ENCODE measurements at regions not wholly inside any gene's neighbourhood (a gene's known extent, or its start where the extent isn't known, plus 50 kb on each side); places are given as distances from the start of the nearest gene placed in this dataset.
"Not testable (repeated sequence)": the region's sequence is repeated elsewhere in the genome, so short reads cannot be mapped to it uniquely, and the experiment has no call there.

DNA sequence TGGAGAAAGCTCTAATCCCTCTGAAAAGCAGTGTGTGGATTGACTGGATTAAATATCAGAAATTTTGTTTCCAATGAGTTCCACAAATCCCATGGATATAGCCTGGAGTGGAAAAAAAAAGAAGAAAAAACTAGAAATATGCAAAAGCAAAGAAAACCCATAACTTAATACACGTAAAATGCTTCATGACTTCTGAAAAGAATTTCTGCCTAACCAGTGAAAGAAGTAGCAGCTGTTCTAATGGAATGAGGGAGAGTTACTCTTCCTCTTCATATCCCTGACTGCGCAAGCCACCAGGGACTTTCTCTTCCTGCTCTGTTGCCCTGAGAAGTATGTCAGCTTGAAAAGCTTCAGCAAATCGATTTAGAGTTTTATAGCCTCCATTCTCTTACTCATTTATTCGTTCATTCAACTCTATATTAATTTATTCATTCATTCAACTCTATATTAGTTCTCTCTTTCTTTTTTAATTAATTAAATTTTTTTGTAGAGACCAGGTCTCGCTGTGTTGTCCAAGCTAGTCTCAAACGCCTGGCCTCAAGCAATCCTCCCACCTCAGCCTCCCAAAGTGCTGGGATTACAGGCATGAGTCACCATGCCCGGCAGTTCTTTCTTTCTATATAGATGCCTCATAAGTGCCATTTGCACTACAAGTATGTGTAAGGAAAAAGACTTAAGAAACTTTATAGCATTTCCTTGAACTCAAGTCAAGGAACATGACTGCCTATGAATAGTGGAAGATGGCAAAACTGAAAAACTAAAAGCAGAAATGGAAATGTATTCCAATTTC is 447.3 kb upstream of the NRP1 start:
- DNase-seq (ENCODE audit: low spot score), result no peak

DNA sequence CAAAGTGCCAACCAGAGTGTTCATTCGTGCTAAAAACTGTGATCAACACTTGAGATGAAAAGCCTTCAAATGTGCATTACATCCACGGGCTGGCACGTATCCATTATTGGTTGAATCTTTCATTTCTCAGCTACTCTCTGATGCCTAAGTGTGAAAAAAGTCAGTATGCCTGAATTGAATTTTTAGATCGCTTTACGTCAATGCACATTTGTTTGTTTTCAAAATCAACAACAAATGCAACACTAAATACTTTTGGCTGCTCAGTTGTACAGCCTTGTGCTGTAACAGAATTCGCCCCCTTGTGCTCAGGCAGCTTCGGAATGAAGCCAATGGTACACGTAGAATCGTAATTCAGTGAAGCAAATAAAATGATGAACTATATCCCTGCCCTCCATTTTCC is 446.5 kb upstream of the NRP1 start:
- no peak for DNase-seq (ENCODE audit: low spot score)

DNA sequence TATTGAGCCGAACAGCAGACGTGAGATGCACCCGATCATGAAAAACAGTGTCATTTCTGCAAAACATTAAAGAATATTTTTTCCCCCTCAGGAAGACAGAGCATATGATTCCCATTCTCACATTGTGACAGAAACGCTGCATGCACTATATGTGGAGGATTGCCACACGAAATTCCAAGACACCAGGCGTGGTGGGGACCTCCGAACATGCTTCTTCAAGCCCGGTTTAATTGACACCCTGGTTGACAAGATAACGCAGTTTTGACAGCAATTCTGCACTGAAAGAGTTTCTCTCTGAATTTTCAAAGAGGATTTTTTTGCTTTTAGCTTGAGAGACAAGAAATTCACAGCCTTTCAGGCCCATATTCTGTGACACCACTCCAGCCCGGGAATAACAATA is 442.8 kb upstream of the NRP1 start:
- no peak for DNase-seq (ENCODE audit: low spot score)

DNA sequence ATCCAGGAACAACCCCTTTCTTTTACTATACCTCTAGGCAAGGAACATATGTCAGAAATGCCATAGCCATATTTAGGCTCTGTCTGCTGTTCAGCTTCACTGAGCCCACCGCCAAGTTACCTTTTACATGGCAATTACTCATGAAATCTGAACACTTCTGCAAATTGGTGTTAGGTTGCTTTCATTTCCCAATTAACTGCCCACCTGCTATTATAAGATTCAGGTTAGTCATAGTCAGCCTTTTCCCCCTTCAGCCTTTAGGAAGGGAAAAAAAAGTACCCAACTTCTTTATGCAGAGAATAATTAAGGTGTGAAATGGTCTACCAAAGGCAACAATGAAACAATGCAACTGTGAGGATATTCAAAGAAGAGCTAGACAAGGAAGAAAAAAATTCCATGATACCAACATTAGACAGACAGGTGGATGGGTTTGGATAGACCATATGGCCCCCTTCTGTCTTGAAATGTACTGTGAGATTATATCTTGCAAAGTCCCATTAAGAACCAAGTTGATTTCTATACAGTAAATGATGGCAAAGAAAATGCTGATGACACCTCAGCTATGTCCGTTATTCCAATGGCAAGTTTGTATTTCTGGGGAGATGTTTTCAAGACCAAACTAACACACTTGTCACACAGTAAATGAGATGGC is 442.1 kb upstream of the NRP1 start:
- no peak for DNase-seq (ENCODE audit: low spot score)

DNA sequence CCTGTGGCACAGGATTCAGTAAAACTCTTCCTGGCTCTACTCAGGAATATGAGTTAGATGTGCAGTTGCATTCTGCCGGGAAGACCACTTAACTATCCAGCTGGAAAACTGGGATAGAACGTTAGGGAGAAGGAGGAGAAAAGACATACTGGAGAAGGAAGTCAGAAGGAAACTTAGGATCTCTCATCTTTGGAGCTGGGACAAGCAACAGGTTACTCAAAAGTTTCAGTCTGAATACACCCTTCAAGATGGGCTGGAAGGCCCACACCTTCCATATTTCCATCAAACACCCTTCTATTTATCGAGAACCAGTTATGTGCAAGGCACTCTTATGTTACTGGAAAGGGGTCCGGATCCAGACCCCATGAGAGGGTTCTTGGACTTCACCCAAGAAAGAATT is 440.4 kb upstream of the NRP1 start:
- no peak for DNase-seq (ENCODE audit: low spot score)

DNA sequence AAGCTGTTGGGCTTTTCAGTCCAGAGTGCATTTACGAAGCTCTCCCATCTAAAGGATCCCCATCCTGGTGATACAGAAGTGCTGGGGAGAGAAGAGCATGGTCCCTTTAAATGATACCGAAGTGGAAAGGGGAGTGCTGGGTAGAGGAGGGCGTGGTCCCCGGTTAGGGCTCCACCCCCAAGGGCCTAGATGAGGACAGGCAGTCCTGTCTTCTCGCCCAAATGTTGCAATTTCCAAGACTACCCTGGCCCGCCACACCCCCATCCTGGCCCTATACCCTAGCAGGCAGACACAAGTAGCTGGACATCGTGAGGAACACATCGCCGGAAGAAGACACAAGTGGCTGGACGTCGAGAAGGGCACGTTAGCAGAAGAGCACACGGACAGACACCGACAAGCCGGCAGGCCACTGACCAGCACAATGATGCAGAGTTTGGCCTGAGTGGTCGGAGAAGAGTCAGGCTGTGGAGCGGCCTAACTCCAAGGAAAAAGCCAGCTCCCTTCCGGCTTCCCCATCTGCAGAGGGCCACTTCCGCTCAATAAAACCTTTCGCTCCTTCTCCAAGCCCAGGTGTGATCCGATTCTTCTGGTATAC is 439.5 kb upstream of the NRP1 start:
- no peak for DNase-seq (ENCODE audit: low spot score)

DNA sequence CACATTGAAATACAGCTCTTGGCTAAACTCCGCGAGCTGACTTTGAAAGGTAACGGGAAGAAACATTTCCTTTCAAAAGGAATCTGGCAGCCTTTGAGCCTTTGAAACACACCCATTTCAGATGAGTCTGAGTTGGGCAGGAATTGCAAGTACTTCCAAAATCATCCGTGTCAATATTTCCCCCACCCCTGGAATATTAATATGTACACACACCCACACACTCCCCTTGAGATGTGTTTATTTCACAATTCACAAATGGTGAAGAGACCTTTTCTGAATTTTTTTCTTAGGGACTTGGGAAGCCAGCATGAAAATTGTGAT is 438.7 kb upstream of the NRP1 start:
- DNase-seq (ENCODE audit: low spot score), result no peak

DNA sequence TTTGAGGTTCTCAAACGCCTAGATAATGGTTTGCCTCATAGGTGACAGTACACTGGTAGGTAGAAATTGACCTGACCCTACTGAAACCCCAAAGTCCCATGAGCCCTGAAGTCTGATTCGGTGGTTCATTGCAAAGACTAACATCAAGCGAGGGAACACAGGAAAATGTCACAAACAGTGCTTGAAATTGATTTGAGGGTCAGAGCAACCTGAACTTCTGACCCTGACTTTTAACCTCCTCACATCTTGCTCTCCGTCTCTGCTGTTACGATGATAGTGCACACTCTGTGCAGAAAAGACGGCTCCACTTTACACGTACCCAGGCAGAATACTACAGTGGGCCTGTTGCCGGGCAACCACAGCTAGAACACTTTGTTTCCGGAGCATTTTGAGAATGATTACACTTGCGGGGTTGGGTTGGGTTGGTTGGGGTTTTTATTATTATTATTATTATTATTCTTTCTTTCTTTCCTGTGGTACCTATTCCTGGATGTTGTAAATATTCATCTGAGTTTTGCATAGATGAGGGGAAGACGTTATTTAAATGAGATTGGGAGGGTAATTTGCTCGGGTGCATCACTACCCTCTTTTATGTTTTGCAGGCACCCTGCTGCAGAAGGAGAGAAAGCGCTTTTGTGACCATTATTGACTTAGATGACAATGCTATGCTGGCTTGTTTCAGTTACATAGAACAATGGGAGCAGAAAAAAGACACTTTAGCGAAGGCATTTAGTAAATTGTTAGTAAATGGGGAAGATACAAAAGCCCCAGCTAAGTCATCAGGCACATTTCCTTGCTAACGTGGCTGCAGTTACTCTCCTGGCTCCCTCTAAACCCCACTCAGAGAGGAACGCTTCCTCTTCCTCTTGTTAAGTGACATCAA is 438.1 kb upstream of the NRP1 start:
- peak; percentile 48 for DNase-seq (ENCODE audit: low spot score)

DNA sequence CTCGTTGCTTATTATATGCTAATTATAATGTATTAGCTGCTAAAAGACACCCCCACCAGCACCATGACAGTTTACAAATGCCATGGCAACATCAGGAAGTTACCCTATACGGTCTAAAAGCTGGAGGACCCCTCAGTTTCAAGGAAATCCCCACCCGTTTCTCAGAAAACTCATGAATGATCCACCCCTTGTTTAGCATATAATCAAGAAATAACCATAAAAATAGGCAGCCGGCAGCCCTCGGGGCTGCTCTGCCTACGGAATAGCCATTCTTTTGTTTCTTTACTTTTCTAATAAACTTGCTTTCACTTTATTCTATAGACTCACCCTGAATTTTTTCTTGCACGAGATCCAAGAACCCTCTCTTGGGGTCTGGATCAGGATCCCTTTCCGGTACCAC is 437.4 kb upstream of the NRP1 start:
- DNase-seq (ENCODE audit: low spot score), result not testable (repeated sequence)

DNA sequence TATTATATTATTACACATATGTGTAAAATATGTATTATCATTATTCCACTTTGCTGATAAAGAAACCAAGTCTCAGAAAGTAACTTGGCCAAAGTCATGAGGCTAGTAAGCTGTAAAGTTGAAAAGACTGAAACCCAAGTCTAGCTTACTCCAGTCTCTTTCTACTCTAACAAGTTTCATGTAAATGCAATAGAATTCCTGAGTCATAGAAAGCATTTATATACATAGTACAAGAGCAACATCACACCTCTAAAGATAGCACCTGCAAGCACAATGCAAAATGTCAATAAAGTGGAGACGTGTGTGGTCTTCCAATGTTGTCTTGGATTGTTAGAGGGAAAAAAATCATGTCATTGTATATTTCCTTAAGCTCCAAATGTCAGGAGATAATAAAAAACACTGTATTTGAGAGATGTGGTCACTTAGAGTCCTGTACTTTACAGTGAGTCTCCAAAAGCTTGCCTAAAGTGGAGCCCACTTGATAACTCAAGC is 430.3 kb upstream of the NRP1 start:
- no peak for DNase-seq (ENCODE audit: low spot score)

DNA sequence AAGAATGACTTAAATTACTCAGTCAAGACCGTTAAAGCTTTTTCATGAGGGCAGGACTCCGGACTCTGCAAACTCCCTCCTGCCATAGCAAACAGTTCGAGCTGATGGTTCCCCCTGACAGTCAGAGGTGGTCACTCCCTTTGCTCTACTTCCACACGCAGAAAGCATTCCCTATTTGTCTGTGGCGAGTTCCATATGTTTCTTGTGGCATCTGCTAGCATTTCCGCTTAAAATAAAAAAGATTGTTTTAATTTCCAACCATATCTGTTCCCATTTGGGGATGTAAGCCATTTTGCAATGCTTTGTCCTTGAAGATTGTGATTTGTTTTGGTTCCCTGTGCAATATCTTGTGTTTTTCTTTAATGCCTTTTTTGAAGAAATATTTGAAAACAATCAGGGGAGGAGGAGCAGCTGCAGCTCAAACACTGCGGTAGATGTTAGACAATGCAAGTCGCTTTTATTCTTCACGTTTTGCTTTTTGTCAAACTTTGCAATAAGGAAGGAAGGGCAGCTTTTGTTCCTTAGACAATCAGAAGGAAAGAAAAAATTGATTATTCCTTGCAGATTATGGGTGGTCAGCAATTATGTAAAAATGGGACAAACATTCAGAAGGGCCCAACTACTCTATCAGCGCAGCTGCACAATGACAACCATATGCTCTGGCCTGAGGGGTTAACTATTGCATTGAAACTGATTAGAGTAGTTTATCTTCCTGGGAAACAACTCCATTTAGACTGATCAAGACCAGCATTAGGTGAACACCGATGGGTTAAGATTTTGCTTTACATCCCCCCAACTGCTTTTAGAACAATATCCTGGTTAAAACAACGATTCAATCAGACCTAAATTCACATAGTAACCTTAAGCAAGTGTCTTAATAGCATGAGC is 425.8 kb upstream of the NRP1 start:
- no peak for DNase-seq (ENCODE audit: low spot score)

DNA sequence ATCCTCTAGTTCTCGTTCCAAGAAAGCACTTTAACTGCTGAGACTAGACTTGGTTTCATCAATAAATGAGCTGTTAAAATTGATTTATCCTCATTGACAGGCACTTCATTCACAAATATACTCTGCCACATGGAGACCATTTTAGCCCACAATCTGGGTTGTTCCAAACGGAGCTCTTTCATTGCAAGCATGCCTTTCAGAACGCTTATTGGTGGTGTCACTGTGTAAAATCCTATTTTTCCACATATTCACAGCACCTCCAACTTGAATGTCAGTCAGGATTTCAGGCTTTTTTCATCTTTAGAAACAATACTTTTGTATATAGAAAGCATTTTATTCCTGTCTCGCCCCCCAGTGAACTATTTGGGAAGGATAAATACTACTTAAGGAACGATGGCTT is 424.7 kb upstream of the NRP1 start:
- no peak for DNase-seq (ENCODE audit: low spot score)

DNA sequence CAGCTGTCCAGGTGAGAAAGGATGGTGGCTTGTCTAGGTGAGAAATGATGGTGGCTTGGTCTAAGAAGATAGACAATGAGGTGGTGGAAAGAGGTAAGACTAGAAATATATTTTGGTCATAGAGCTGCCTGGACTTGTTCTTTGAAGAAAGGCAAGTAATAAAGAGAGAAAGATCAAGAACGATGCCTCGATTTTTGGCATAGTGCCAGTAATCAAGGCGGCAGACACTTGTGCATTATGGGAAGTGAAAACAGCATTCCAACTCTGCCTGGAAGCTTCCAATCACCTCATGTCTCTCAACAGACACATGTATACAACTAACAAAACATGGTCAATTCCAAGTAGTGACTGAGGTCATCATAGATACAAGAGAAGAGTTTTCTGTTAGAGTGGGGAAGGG is 423.8 kb upstream of the NRP1 start:
- no peak for DNase-seq (ENCODE audit: low spot score)

DNA sequence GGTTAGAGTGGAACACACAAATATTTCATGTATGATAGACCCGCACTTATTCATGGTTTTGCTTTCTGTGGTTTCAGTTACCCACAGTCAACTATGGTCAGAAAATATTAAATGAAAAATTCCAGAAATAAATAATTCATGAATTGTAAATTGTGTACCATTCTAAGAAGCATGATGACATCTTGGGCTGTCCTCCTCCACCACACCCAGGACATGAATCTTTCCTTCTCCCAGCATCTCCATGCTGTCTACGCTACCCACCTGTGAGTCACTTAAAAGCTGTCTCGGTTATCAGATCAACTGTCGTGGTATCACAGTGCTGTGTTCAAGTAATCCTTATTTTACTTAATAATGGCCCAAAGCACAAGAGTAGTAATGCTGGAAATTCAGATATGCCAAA is 419.6 kb upstream of the NRP1 start:
- DNase-seq (ENCODE audit: low spot score), result no peak

DNA sequence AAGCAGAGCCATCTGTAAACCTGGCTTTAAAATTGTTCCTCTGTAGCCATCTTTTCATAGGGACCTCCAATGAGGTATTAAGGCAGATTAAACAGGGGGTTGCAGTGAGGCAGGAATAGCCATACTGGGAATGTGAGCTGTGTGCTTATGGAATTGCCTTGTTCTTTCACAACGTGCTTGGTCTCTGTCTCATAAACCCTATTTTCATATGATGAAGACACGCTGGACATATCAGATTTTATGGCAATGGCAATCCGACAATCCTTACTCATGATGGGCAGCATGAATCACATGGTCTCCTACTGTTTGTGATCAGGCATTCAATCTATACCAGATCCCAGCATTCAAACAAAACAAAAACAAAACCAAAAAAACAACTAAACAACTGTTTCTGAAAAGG is 418.9 kb upstream of the NRP1 start:
- DNase-seq (ENCODE audit: low spot score), result no peak

DNA sequence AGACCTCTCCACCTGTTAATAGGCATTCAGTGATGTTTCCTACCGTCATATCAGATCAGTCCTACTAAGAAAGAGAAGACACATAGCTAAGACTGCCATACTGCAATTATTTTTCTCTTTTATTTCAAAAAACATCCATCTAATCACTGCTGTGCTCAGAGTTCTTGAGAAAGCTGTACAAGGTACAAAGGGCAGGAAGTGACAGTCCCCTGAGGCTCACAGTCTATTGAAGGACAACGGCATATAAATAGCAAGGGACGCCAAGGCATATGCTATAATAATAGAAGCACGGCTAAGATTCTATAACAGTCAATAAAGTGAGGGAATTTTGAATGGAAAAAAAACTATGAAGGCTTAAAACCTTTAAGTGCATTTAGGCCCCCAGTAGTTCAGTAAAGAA is 415.3 kb upstream of the NRP1 start:
- DNase-seq (ENCODE audit: low spot score), result no peak

DNA sequence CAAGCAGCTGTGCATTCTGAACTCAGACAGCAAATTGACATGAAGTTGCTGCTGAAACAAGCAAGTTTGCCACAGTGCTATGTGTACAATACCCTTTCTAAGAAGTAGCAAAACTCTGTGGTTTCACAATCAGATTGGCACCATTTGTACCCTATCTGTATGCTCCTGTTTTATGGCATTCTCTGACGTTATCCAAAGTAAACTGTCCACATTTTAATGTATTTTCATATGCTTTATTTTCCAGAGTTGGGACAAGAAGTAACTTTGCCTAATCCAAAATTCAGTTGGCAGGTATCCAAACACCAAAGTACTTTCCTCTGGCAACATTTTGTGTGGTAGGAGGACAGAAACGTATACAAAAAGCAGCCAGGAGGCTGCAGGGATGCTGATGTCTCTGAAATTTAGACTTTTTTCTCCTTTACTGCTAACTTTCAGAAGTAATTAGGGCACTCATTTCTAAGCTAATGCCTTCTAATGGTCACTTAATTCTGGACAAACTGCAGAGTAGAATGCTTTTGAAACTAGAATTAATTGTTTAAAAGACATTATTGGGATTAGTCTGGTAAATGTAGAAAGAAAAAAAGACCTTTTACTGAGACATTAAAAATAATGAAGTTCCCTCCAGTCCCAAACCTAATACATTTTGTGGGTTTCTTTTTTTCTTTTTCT is 414.7 kb upstream of the NRP1 start:
- DNase-seq (ENCODE audit: low spot score), result no peak

DNA sequence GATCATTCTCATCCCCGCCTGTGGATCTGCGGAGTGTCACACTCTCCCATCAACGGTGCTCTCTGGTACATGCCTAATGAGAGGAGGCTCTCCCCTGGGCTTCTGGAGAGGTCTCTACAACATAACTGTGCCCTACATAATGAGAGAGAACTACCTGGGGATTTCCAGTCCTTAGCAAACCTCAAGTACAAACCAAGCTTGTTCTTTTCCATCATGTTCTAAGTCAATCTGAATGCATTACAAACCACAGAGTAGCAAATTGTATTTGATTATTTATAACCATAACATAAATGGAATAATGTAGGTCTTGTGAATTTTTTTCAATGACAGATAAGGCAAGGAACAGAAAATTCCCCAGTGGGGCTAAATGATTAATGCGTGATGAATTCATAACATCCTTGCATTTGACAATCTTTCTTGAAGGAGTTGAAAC is 412.4 kb upstream of the NRP1 start:
- DNase-seq (ENCODE audit: low spot score), result no peak

DNA sequence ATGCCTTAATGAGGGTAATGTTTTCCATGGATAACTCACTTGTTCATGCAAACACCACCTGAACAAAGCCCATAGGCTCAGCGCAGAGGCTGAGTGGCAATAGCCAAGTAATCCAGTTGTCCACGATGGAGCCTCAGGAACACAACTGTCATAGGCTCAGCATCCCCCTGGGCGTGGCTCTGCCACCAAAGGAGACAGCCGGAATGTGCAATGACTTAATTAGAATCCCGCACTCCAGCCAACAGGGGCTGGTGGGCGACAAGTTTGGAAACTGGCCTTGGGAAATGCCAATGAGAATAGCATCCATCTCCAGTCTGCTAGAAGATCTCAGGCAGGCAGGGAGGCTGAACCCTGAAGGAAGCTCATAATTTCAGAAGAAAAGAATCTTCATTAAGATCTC is 411.7 kb upstream of the NRP1 start:
- DNase-seq (ENCODE audit: low spot score), result no peak

DNA sequence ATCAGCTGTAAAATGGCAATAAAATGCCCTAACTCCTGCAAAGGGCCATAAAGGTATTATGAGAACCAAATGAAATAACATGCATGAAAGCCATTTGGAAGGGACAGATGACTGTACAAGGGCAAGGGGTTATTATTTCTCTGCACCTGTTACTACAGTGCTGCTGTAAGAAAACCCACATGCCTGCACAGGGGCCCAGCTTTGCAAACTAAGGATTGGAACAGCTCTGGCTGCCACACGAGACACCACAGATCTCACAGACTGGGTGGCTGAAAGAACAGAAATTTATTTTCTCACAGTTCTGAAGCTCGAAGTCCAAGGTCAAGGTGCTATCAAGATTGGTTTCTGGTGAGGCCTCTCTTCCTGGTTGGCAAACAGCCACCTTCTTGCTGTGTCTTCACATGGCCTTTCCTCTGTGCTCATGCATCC is 409.0 kb upstream of the NRP1 start:
- DNase-seq (ENCODE audit: low spot score), result no peak

DNA sequence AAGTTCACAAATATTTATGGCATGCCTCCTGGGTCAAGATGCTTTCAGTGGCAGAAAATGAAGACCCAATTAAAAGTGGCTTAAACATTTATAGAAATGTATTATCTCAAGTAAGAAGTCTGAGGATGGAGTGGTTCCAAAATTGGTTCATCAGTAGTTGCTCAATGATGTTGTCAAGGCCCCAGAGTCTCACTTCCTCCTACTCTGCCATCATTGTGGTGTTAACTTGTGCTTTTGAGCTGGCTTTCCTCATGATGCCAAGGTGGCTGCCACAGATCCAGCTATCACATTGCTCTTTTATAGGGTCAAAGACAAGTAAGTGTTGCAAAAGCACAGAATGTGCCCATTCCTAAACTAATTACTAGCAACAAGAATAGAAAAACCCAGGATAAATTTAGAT is 404.6 kb upstream of the NRP1 start:
- no peak for DNase-seq (ENCODE audit: low spot score)
